NOMO-1 treated with dmso at 0.1 percent for 144 hours (cell line): ENCODE measurements at regions not wholly inside any gene's neighbourhood (a gene's known extent, or its start where the extent isn't known, plus 50 kb on each side); places are given as distances from the start of the nearest gene placed in this dataset.

Experiments used
- DNase-seq: peaks from one replicate; lab custom pipeline; 2025; ENCODE audit not compliant: unreplicated experiment; lab: John Stamatoyannopoulos, UW

- DNase-seq: no peak
Measured at GRCh38 chr2:56705713-56706112, 521.9 kb downstream of the CCDC85A start.

DNA sequence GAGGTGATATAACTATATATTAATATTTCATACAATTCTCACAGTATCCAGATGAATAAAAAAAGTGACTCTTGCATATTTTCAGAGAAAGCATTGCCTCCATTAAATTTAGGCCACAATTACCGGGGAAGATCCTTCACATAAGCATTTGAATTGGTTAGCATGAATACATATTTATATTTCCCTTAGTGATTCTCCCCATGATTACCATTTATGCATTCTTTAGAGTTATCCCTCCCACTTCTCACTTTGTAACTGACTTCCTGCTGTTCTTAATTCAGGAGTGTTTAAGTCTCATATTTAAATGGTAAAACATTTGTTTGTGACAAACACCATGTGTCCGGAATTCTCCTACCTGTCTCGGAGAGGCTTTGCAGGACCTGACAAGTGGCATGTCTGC, 523.4 kb downstream of the CCDC85A start:
- no peak for DNase-seq

DNA sequence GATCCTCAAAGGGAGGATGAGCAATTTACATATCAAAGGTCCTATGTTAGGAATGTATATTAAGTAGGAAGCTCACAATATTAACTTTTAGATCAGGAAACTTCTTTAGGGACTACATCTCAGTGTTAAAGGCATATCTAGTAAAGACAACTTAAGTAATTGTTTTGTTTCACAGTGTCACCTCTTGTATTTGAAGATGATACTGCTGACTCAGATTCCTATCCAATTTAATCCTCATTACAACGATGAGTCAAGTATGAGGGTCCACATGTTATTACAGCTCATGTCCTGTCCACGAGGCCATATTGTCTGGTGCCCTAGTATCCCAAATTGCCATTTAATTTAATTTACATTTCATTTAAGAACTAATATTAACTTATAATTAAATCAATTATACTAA, 523.9 kb downstream of the CCDC85A start:
- no peak for DNase-seq

- no peak for DNase-seq
Measured at GRCh38 chr2:56709181-56709580, 525.4 kb downstream of the CCDC85A start.

- DNase-seq: no peak
Measured at GRCh38 chr2:56713161-56713676, 529.4 kb downstream of the CCDC85A start.

- DNase-seq: no peak
Measured at GRCh38 chr2:56713978-56714377, 530.2 kb downstream of the CCDC85A start.

DNA sequence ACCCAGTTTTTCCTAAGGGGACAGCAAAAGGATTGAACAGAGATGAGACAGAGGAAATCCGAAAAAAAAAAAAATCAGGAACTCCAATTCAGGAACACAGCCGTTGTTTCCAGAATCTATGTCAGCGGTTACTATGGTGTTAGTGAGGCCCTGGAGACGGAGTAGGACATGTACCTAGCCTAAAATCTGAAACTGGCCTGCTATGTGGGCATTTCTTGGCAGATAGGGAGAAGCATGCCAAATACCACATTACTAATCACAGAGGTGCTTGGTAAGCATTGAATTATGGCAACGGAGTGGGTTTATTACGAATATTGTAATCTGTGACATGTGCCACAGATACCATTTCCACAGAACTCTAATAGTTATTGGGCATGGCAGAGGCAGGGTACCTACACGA, 530.6 kb downstream of the CCDC85A start:
- DNase-seq: no peak

DNA sequence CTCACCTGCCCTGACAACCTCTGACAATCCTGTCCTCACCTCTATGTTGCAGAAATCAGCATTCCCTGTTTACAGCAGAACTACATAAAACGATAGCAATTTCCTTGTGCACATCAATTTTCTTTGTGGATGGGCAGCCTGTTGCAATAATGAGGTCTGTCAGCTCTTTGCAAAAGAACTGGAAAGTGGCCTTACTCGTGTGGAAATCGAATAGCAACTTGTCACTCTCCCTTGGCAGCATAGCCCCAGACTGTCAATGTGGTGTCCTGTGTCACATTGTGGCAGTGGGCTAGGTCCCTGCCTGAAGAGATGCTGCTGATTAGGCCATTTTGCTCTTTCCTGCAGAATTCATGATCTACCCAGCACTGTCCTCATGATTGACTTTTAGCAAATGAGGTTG, 531.9 kb downstream of the CCDC85A start:
- DNase-seq: no peak

DNA sequence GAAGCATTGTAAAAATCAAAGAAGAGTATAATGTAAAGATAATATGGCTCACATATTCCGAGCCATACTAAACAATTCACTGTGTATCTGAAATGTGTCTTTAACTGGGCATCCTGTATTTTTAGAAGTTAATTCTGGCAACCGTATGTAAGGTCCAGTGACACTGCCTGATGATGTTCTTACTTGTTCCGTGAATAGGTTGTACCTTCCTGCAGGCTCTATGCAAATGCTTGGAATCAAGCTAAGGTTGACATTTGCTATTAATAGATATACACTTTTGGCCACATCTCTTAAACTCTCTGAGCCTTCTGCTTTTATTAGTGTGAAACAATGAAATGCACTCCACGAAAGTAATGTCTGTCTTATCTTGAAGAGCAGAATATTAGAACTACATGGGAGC, 534.6 kb downstream of the CCDC85A start:
- DNase-seq: no peak

DNA sequence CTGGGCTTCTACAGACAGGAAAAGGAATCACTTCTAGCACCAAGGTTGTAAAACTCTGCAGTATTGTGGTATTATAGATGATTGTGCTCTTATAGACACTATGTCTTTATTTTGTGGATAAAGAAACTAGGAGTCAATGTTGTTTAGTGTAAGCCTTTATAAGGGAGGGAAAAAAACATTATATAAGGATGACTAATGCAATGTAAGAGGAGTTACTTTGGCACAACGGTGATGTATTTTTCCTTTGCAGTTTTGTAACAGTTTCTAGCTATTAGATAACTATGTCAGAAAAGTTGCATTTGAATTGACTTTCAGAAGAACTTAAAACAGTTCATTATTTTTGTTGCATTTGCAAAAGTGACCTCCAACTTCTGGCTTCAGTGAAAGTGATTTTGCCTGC, 545.4 kb downstream of the CCDC85A start:
- no peak for DNase-seq

DNA sequence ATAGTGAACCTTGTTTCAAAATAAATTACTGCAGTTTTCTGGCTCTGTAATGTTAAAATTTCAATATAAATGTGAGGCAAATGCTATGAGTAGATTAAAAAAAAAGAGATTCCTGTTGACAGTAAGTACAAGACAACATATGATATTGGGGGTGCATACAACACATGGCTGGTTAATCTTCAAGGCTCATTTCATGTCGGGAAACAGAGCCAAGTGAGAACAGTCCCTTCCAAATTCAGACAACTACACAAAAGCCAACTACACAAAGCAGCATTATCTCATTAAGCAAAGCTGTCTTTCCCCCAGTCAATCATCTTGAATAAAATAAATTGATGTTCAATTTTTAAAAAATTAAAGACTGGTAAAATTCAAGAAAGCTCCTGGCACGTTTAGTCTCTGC, 549.2 kb downstream of the CCDC85A start:
- no peak for DNase-seq

DNA sequence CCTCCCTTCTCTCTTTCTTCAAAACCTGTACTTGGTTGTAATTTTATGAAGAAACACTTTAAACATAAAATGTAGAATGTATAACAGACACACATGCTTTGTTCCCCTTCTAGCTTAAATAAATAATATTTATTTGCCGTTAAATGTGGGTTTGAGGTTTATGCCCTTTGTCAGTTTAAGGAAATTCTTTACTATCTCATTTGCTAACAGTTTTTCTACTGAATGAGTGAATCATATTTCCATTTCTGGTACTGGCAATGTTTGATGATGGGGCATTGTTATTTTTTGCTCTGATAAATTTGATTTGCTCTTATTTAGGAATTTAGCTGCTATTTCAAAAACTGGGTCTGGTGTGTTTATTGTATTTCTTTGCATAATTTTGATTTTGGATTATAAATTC, 555.6 kb downstream of the CCDC85A start:
- DNase-seq: no peak

- DNase-seq: no peak
Measured at GRCh38 chr2:56741601-56742102, 557.9 kb downstream of the CCDC85A start.

DNA sequence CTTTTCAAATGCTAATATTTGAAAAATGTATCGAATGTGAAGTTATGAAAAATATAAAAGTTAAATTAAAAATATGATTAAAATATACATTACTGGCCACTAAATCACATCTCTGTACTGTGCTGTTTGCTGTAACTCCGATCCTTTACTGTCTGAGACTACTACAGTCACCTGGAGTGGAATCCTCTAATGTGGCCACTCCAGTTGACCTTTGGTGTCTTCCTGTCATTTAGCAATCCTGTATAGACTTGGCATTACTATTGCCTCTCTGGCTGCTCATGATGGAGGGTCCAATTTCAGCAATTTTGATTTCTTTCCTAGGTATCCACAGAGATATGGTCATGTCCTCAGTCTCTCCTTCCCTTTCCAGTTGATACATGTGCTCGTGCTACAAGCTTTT, 560.0 kb downstream of the CCDC85A start:
- DNase-seq: no peak

GRCh38 chr2:56749152-56749752, 565.5 kb downstream of the CCDC85A start:
- no peak for DNase-seq

GRCh38 chr2:56753182-56753581, 569.4 kb downstream of the CCDC85A start:
- no peak for DNase-seq

GRCh38 chr2:56754066-56754615, 570.4 kb downstream of the CCDC85A start:
- no peak for DNase-seq

- no peak for DNase-seq
Measured at GRCh38 chr2:56754627-56755026, 570.8 kb downstream of the CCDC85A start.

GRCh38 chr2:56757884-56758545, 574.2 kb downstream of the CCDC85A start:
- no peak for DNase-seq

DNA sequence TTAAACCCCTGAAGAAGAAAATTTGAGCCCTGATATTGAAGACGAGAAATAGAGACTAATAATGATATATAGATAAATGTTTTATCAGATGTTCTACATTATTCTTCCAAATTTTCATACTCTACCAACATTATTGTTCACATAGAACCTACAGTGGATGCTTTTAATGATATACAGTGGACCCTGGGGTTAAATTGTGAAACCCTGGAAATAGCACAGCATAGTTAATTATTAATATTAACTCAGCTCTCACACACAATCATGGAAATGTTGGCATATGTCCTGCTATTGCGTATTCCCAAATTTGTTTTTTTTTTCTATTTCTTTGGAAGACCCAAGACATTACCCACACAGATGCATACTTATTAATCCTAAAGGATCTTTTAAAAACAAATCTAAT, 579.9 kb downstream of the CCDC85A start:
- DNase-seq: no peak

DNA sequence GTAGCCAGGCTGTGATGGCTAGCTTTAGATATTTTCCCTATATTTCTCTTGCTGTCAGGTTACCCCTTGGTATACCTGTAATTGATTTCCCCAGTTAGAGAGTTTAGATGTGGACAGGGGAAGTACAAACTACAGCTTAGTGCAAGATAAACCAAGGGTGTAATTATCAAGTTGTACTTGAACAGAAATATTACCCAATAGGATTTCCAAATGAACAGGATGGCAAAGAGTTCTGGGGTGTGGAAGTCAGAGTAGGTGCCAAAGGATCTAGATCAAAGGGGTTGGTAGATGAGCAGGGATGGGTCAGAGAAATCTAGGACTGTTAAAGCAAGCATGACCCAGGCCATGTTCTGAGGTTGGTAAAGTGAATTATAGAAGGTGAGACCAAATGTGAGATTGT, 585.2 kb downstream of the CCDC85A start:
- no peak for DNase-seq

DNA sequence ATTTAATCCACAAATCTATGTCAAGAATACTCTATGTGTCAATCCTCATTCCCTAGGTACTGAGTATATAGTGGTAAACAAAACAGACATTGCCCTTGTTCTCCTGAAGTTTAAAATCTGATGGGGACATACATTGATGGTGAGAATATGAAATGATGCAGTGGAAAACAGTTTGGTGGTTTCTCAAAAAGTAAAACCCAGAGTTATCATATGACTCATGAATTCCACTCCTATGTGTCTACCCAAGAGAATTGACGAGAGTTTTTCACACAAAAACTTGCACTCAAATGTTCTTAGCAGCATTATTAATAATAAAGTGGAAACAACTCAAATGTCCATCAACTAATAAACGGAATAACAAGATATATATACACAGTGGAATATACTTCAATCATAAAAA, 586.7 kb downstream of the CCDC85A start:
- DNase-seq: no peak
